ENCODE measurements at regions not wholly inside any gene's neighbourhood (a gene's known extent, or its start where the extent isn't known, plus 50 kb on each side); places are given as distances from the start of the nearest gene placed in this dataset.

- TF ChIP-seq CTCF (IDR thresholded peaks at IDR 0.05), result no peak
- TF ChIP-seq POLR2A (IDR thresholded peaks at IDR 0.05), result no peak
These were observed 82.6 kb upstream of the SLC24A5 start for GRCh38 chr15:48038221-48038620.

All from suprapubic skin (tissue), 3 donors.